Thymus (tissue), 11 donors: ENCODE measurements at regions not wholly inside any gene's neighbourhood (a gene's known extent, or its start where the extent isn't known, plus 50 kb on each side); places are given as distances from the start of the nearest gene placed in this dataset.

Source experiments
- DNase-seq, 9 donors: peaks; one replicate each; pipeline ENCODE4 v3.0.0-alpha.2; 2013; ENCODE audit warnings: low spot score in 9 of 9, low read depth in 6 of 9, missing footprints in 1 of 9
- H3K27ac ChIP-seq, 2 donors: one replicate each; pipeline ENCODE4 v1.5.1; 2013; ENCODE audit warnings: control low read depth in 1 of 2, low read depth in 1 of 2, low read length in 1 of 2, mild to moderate bottlenecking in 1 of 2, moderate library complexity in 1 of 2
- H3K27me3 ChIP-seq, 2 donors: one replicate each; pipeline ENCODE4 v1.5.1; 2013; ENCODE audit warnings: low read length in 1 of 2; ENCODE audit not compliant: control insufficient read depth in 2 of 2, insufficient read depth in 1 of 2
- H3K36me3 ChIP-seq, 2 donors: one replicate each; pipeline ENCODE4 v1.5.1; 2013; ENCODE audit warnings: low read length in 1 of 2, mild to moderate bottlenecking in 1 of 2, moderate library complexity in 1 of 2; ENCODE audit not compliant: control insufficient read depth in 2 of 2, insufficient read depth in 2 of 2
- H3K4me1 ChIP-seq, 2 donors: one replicate each; pipeline ENCODE4 v1.5.1; 2013; ENCODE audit warnings: low read length in 2 of 2; ENCODE audit not compliant: control insufficient read depth in 2 of 2, insufficient read depth in 2 of 2
- H3K4me3 ChIP-seq, 2 donors: one replicate each; pipeline ENCODE4 v1.5.1; 2013; ENCODE audit warnings: low read length in 2 of 2, control low read depth in 1 of 2, mild to moderate bottlenecking in 1 of 2
- H3K9me3 ChIP-seq, 2 donors: one replicate each; pipeline ENCODE4 v1.5.1; 2013; ENCODE audit warnings: low read length in 1 of 2, mild to moderate bottlenecking in 1 of 2; ENCODE audit not compliant: control insufficient read depth in 2 of 2, insufficient read depth in 1 of 2
- WGBS: extraction: QIAGEN DNeasy Blood & Tissue Kit; methylation state at CpG from one replicate; pipeline ENCODE4 v1.1.7; 2013; 5-methylcytosine and 5-hydroxymethylcytosine counted together
- donor health status: healthy.

DNA sequence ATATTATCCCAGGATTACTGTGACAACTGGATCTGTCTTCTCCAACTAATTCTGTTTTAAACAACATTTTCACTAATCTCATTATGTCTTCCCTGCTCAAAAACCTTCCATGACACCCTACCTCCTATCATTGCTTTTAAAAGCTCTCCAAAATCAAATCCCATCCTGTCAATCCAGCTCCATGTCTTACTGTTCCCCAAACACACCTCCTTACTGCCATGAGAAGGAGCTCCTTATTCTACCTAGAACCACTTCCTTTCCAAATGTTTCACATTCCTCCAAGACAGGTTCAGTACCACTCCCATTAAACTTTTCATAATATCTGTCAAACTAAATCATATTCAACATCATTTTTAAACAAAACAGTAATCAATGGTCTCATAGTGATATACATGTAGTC is 66.9 kb upstream of the WDR17 start:
- H3K4me3 ChIP-seq: no peak overlapping the region
- peak in 1 of 9 donors; percentile 33 for DNase-seq
- H3K9me3 ChIP-seq: peaks cover 0 to 4% of the 10 kb centered on the region in 2 donors
- H3K4me1 ChIP-seq: peaks cover 11 to 14% of the 10 kb centered on the region in 2 donors
- H3K27me3 ChIP-seq: peaks cover 3 to 24% of the 10 kb centered on the region in 2 donors
- H3K36me3 ChIP-seq: no peaks in the 10 kb centered on the region
- H3K27ac ChIP-seq: no peak overlapping the region

DNA sequence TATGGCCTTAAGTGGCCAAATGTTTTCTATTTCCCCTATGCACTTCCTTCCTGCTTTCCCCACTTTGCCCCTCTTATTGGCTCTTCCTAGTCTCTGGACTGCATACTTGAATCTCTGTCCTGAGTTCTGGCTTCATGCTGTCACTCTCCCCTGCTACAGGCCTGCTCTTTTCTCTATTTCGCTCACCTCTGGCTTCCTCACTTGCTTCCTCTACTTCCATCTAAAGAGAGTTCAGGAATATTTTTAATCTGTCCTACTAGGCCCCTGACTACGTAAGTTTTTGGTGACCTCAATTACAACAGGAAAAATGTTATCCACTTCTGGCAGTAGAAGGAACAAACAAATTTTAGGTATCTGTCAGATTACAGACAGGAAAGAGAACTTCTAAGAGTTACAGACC is 65.7 kb upstream of the WDR17 start:
- WGBS: 88% methylated on average over 2 of the region's 2 CpGs
- H3K27me3 ChIP-seq: peaks cover 3 to 24% of the 10 kb centered on the region in 2 donors
- no peaks in the 10 kb centered on the region for H3K36me3 ChIP-seq
- H3K27ac ChIP-seq: no peak overlapping the region
- H3K4me3 ChIP-seq: no peak overlapping the region
- no peak for DNase-seq
- H3K4me1 ChIP-seq: peaks cover 11 to 14% of the 10 kb centered on the region in 2 donors
- peaks cover 0 to 4% of the 10 kb centered on the region in 2 donors for H3K9me3 ChIP-seq

DNA sequence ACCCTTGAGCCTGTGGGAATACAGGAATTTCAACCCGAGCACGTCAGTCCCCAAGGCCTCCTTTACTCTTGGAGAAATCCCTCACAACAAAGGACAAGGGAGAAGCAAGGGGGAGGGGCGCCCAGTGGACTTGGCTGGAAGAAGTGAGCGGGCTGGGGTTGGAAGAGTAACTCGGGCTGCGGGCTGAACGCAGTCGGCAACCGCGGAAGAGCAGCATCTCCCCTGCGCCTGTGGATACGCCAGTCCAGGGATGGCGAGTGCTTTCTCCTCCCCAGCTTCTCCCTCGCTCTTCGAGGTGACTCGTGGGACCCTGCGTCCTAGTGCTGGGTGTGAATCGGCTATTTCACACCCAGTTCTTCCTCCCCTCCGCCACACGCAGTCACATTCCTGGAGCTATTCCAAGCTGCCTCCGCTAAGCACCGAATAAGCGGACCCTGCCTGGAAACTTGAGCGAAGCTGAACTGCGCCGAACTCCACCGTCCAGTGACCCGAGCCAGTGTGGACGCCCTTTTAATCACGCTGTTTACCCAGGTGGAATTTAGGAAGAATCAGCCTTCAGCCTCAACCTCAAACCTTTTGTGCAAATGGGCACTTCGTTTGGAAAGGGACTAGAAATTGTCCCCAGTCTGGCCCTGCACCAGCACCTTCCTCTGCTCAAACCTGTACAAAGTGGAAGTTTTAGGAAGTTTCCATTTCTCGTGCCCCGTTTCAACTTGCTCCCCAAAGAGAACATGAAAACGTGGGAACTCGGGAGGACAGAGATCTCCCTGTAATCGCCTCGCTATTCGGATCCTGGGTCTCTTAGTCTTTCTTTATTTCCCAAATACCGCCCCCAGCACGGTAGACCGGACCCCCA is 64.3 kb upstream of the WDR17 start:
- peak overlapping the region; percentile 29 to 50 for H3K4me3 ChIP-seq
- H3K9me3 ChIP-seq: peaks cover 0 to 4% of the 10 kb centered on the region in 2 donors
- H3K27me3 ChIP-seq: peaks cover 3 to 24% of the 10 kb centered on the region in 2 donors
- 10% methylated on average over 41 of the region's 41 CpGs for WGBS
- H3K4me1 ChIP-seq: peaks cover 11 to 14% of the 10 kb centered on the region in 2 donors
- no peak for DNase-seq
- H3K27ac ChIP-seq: no peak overlapping the region
- H3K36me3 ChIP-seq: no peaks in the 10 kb centered on the region

DNA sequence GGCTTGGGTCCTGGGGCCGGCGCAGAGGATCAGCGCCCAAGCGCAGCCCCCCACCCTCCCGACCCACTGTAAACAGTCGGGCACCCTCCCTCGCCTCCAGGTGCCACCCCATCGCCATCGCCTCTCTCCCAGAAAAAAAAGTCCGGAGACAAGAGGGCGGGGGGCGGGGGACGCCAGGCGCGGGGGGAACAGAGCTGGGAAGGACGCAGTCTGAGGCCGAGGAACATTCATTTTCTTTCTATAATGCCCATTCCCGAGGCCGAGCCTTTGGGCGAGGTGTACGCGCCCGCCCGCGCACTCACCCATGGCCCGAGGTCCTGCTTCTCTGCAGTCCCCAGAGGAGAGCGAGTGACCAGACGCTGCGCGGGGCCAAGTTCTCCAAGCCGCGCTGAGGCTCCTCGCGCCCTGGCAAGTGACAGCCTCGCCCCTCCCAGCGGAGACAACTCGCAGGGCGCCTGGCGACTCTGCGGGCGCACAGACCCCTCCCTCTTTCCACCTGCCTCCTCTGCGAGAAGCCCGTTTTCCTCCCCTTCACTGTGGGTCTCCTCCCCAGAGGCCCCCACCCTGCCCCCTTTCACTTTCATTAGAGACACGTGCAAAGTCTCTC is 63.5 kb upstream of the WDR17 start:
- H3K9me3 ChIP-seq: peaks cover 0 to 4% of the 10 kb centered on the region in 2 donors
- no peak overlapping the region for H3K27ac ChIP-seq
- peaks cover 3 to 24% of the 10 kb centered on the region in 2 donors for H3K27me3 ChIP-seq
- no peaks in the 10 kb centered on the region for H3K36me3 ChIP-seq
- WGBS: under 1% methylated on average over 44 of the region's 44 CpGs
- peak overlapping the region; percentile 29 to 50 for H3K4me3 ChIP-seq
- peak in 3 of 9 donors; percentile 15 to 47 (median 16) for DNase-seq
- peaks cover 11 to 14% of the 10 kb centered on the region in 2 donors for H3K4me1 ChIP-seq

DNA sequence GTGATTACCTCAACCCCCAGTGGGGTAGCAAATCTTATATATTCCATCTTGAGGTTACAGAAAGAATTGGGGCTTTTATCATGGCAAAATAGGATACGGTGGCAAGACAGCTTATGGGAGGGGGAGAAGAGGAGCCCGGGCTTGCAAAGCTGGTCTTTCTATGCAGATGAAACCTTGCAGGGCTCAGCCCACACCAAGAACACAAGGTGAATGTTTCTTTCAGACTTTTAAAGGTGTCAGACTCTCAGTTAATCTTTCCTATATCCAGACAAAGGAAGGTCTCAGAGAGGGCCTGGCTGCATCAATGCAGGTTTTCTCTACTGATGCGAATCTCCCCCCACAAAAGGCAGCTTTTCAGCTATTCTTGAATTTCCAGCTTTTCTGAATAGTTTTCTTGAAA is 59.9 kb upstream of the WDR17 start:
- H3K4me1 ChIP-seq: peaks cover 11 to 14% of the 10 kb centered on the region in 2 donors
- H3K27me3 ChIP-seq: peaks cover 3 to 21% of the 10 kb centered on the region in 2 donors
- no peak for DNase-seq
- WGBS: 92% methylated on average over 3 of the region's 3 CpGs
- H3K27ac ChIP-seq: no peak overlapping the region
- H3K9me3 ChIP-seq: peaks cover 0 to 4% of the 10 kb centered on the region in 2 donors
- no peak overlapping the region for H3K4me3 ChIP-seq
- H3K36me3 ChIP-seq: no peaks in the 10 kb centered on the region

DNA sequence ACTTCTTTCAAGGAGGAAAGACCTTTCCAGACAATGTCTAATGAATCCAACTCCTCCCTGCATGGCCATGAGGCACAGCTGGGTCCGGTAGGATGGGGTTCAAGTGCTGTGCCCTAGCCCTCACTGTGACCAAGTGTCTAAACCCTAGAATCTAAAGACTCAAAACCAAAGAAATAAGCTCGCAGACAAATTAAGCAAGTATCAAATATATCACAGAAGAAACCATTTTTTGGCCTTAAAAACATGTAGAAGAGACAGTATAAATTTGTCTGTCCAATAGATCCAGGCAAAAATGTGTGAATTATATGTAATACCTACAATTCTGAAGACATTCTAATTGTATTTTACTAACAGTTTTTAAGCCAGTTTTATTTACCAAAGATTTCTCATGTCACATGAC is 56.4 kb upstream of the WDR17 start:
- DNase-seq: no peak
- WGBS: 96% methylated on average over 2 of the region's 2 CpGs
- H3K9me3 ChIP-seq: no peaks in the 10 kb centered on the region

DNA sequence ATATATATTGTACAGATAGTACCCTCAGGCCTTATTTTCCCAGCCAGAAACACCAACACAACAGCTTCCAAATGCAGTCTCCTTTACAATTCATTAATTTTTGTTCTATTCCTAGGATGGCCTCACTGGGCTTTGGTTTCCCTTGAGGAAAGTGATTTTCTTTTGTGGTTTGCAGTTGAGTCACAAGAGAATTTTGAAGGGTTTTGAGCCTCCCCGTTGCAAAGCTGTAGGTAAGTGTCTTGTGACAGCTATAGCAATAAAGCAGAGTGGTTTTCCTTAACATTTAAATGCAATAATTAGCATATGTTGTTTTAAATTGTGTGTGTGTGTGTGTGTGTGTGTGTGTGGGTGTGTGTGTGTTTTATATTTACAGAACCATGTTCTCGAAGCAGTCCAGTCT is 54.1 kb upstream of the WDR17 start:
- H3K27ac ChIP-seq: no peak overlapping the region
- H3K9me3 ChIP-seq: no peaks in the 10 kb centered on the region
- 75% methylated on average over 2 of the region's 2 CpGs for WGBS

More for the DNA sequence above, 56.4 kb upstream of the WDR17 start:
- Histone ChIP-seq H3K4me1 (no peaks in the 10 kb centered on the region), H3K27ac (no peak overlapping the region), H3K27me3 (no peaks in the 10 kb centered on the region), H3K36me3 (no peaks in the 10 kb centered on the region), H3K4me3 (no peak overlapping the region)

DNA sequence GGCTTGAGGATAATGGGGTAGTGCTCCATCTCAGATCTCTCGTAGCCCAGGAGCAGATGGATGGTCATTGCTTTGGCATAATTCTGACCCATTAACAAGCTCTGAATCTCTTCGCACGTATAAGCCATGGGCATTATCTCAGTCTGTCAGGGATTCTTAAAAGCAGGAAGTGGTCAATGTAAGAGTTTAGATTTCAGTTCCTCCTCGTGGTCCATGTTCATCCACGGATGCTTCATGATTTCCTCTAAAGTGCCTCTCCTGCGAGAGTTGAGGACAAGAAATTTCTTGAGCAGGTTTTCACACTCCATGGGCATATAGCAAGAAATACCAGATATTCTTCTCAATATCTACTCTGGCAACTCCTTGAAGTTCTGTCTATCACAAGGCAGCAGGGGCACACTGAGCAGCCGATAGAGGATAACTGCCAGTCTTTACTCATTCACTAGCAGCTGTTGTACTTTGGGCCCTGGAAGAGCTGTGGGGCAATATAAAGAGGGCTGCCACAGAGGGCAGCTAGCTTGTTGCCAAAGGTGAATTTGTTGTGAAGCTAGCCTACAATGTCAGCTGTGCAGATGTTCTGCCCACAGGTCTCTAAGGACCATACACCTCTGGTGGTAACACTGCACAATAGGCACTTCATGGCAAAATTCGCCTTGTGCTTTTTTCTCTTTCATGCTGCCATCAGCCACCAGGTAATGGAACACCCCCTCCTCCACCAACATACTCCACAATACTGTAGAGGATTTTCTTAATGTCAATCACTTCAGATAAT is 52.0 kb upstream of the WDR17 start:
- DNase-seq: no peak
- H3K4me3 ChIP-seq: no peak overlapping the region
- no peaks in the 10 kb centered on the region for H3K36me3 ChIP-seq
- no peaks in the 10 kb centered on the region for H3K4me1 ChIP-seq
- no peak overlapping the region for H3K27ac ChIP-seq
- H3K9me3 ChIP-seq: no peaks in the 10 kb centered on the region
- H3K27me3 ChIP-seq: no peaks in the 10 kb centered on the region
- WGBS: 52% methylated on average over 8 of the region's 8 CpGs

More for the DNA sequence above, 54.1 kb upstream of the WDR17 start:
- Histone ChIP-seq H3K4me3 (no peak overlapping the region), H3K36me3 (no peaks in the 10 kb centered on the region), H3K27me3 (no peaks in the 10 kb centered on the region), H3K4me1 (no peaks in the 10 kb centered on the region)
- no peak for DNase-seq
